HG02938 (cell line): ENCODE measurements at regions not wholly inside any gene's neighbourhood (a gene's known extent, or its start where the extent isn't known, plus 50 kb on each side); places are given as distances from the start of the nearest gene placed in this dataset.

Experiments used
- ATAC-seq: cut with Tn5 transposase; IDR thresholded peaks from one replicate; pipeline ENCODE4 v1.9.1; 2021; ENCODE audit warnings: mild to moderate bottlenecking, moderate library complexity; ENCODE audit not compliant: unreplicated experiment

- ATAC-seq: no peak
Measured at GRCh38 chr13:31081316-31081715, 80.4 kb downstream of the HSPH1 start.

- no peak for ATAC-seq
Measured at GRCh38 chr13:31074756-31075155, 86.9 kb downstream of the HSPH1 start.

- peak; percentile 94 for ATAC-seq
Measured at GRCh38 chr13:31073859-31074718, 87.6 kb downstream of the HSPH1 start.

GRCh38 chr13:31072041-31072440 lies 89.7 kb downstream of the HSPH1 start:
- no peak for ATAC-seq

GRCh38 chr13:31069808-31070534 lies 91.7 kb downstream of the HSPH1 start:
- no peak for ATAC-seq

GRCh38 chr13:31068119-31068423 lies 93.6 kb downstream of the HSPH1 start:
- ATAC-seq: no peak

GRCh38 chr13:31067416-31068118 lies 94.1 kb downstream of the HSPH1 start:
- ATAC-seq: no peak

- ATAC-seq: no peak
Measured at GRCh38 chr13:31064636-31065035, 97.1 kb downstream of the HSPH1 start.

- no peak for ATAC-seq
Measured at GRCh38 chr13:31063772-31064171, 97.9 kb downstream of the HSPH1 start.

GRCh38 chr13:31060655-31061054 lies 101.0 kb downstream of the HSPH1 start:
- ATAC-seq: no peak

- ATAC-seq: no peak
Measured at GRCh38 chr13:31060220-31060619, 101.5 kb downstream of the HSPH1 start.

GRCh38 chr13:31057403-31058033 lies 104.2 kb downstream of the HSPH1 start:
- ATAC-seq: no peak

- no peak for ATAC-seq
Measured at GRCh38 chr13:31056644-31057271, 104.9 kb downstream of the HSPH1 start.

- no peak for ATAC-seq
Measured at GRCh38 chr13:31055589-31055988, 106.1 kb downstream of the HSPH1 start.

- ATAC-seq: no peak
Measured at GRCh38 chr13:31054632-31055031, 107.1 kb downstream of the HSPH1 start.

GRCh38 chr13:31053896-31054295 lies 107.8 kb downstream of the HSPH1 start:
- ATAC-seq: no peak

GRCh38 chr13:31053091-31053490 lies 108.6 kb downstream of the HSPH1 start:
- no peak for ATAC-seq

GRCh38 chr13:31052478-31052877 lies 109.2 kb downstream of the HSPH1 start:
- no peak for ATAC-seq

GRCh38 chr13:31051999-31052398 lies 109.7 kb downstream of the HSPH1 start:
- no peak for ATAC-seq

- no peak for ATAC-seq
Measured at GRCh38 chr13:31050486-31051400, 111.0 kb downstream of the HSPH1 start.
